Myocyte (in vitro differentiated cells): ENCODE measurements at regions not wholly inside any gene's neighbourhood (a gene's known extent, or its start where the extent isn't known, plus 50 kb on each side); places are given as distances from the start of the nearest gene placed in this dataset.
A peak's percentile ranks its signal among the peaks of the same experiment; 100 is the strongest.

Experiments
- DNase-seq: peaks from one replicate; pipeline ENCODE4 v3.0.0-alpha.2; 2012; ENCODE audit warnings: low read depth

GRCh38 chr9:96183751-96184150, 118.2 kb downstream of the HSD17B3 start:
- DNase-seq, result no peak

GRCh38 chr9:96178153-96178552, 123.8 kb downstream of the HSD17B3 start:
- DNase-seq, result no peak

GRCh38 chr9:96177719-96178028, 124.3 kb downstream of the HSD17B3 start:
- DNase-seq, result no peak

GRCh38 chr9:96177005-96177718, 124.8 kb downstream of the HSD17B3 start:
- peak; percentile 83 for DNase-seq

DNA sequence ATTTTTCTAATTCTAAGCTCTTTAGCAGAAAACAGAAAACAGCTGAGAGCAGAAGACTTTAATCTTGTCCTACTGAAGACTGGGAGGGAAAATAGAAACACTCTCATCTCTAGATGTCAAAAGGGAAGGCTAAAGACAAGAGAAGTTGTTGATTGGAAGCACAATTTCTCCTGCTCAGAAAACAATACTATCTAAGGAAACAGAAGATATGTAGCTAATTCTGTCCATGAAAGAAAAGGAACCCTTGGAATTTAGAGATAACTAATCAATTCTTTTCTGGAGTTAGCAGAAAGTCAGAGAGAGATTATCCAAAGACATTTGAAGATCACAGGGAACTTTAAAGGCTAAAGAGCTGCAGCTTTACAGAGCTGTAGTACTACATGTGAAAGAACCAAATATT, 126.2 kb downstream of the HSD17B3 start:
- no peak for DNase-seq

- no peak for DNase-seq
Measured at GRCh38 chr9:96175001-96175400, 127.0 kb downstream of the HSD17B3 start.

- DNase-seq, result no peak
Measured at GRCh38 chr9:96174371-96174770, 127.6 kb downstream of the HSD17B3 start.

DNA sequence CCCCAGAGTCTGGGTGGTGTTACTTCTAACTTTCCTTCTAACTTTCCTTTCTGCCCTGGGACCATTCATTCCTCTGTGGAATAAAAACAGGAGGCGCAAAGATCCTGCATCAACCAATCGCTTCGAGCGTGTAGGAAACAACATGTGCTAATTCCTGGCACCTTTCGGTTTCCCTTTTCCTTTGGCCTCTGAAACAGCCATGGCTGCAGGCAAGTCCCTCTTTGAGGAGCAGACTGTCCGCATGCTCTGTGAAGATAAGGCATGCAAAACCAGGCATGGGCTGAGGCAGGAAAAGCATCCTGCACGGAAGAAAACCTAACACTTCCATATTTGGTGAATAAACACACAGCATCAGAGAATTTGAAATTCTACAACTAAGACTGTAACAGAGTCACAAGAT, 128.3 kb downstream of the HSD17B3 start:
- DNase-seq, result no peak

DNA sequence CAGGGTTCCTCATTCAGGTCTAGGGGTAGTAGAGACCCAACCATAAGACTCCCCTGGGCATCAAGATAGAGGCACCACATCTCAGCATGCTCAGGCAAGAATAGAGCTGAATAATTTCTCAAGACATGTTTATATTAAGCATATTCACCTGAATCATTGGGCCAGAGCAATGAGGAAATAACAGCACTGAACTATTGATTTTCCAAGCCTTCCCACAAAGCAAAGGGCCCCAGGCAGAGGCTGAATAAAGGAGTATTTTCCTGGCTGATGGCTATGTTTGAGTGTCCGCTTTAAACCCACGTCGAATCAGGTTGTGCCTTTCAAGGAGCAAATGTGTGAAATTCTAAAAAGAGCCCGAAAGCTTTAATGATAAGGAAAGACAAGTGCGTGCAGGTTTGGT, 129.2 kb downstream of the HSD17B3 start:
- DNase-seq, result no peak

GRCh38 chr9:96171728-96172127, 130.2 kb downstream of the HSD17B3 start:
- no peak for DNase-seq

DNA sequence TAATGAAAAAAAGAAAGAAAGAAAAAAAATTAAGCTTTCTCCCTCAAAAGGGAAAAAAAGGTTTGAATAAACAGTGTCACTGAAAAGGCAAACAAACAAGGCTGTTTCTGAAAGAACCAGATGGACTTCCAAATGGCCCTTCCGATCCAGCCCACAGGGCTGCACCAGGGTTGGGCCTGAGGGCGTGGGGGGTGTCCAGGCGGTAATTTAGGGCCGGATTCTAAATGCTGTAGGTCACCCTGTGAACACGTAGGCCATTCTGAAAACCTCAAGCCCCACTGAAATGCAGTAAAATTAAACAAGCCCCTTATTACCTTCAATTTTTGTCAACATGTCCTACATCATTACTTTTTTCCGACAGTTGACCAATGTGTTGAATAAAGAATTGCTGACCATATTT, 132.1 kb downstream of the HSD17B3 start:
- no peak for DNase-seq

- peak; percentile 27 for DNase-seq
Measured at GRCh38 chr9:96169484-96169883, 132.5 kb downstream of the HSD17B3 start.

GRCh38 chr9:96168882-96169281, 133.1 kb downstream of the HSD17B3 start:
- DNase-seq, result no peak

- no peak for DNase-seq
Measured at GRCh38 chr9:96167011-96167410, 135.0 kb downstream of the HSD17B3 start.

DNA sequence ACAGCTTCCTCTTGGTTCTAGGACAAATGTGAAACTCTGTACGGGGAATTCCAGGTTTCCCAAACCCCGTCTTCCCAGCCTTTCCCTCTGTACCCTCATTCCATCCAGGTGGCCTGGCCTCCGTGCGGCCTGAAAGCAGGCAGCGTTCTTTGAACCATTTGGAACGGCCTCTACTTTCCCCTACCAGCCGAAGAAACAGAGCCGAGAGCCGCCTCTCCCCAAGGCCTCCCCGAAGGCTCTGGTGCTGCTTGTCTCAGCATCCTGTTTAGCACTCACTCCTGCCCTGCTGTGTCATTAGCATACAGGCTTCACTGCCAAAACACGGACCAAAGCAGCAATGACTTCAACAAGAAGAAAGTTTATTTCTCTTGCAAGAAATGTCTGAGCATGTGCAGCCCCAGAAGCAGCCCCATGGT, 137.7 kb downstream of the HSD17B3 start:
- no peak for DNase-seq

GRCh38 chr9:96163712-96164111, 138.3 kb downstream of the HSD17B3 start:
- no peak for DNase-seq

- DNase-seq, result no peak
Measured at GRCh38 chr9:96163161-96163560, 138.8 kb downstream of the HSD17B3 start.

GRCh38 chr9:96161819-96162218, 140.2 kb downstream of the HSD17B3 start:
- DNase-seq, result no peak

DNA sequence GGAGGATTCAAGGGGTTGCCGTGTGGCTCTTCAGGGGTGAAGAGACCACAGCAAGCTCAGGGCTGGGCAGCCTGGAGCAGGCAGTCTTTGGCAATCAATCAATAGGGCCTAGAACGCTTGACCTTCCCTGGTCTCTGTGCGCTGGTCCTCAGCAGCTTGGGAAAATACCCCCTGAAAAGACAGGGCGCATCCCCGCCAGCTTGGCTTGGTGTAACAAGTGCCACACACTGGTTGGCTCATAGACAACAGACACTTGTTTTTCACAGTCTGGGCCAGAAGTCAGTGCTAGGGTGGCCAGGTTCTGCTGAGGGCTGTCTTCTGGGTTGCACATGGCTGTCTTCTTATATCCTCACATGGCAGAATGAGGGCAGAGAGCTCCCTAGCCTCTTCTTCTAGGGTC, 141.1 kb downstream of the HSD17B3 start:
- DNase-seq, result no peak

GRCh38 chr9:96160168-96160567, 141.8 kb downstream of the HSD17B3 start:
- no peak for DNase-seq

DNA sequence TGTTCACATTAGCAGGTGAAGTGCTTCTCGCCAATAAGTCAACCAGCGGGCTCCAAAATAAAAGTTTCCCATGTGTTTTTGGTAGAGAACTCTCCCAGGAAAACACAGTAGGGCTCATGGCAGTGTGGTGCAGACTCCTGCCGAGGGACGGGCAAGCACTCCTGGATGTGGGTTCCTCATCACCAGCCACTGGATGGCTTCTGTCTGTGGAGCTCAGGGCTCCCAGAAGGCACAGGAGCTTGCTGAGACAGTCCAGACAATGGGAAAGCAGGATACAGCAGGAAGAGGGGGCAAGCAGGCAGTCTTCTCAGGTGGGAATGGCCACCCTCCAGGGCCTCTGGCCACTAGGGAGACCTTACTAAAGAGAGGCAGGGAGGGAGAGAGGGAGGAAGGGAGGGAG, 142.4 kb downstream of the HSD17B3 start:
- DNase-seq, result no peak

GRCh38 chr9:96158909-96159575, 142.9 kb downstream of the HSD17B3 start:
- DNase-seq, result no peak

GRCh38 chr9:96158147-96158546, 143.8 kb downstream of the HSD17B3 start:
- DNase-seq, result no peak
